LHCN-M2 (cell line): ENCODE measurements at regions not wholly inside any gene's neighbourhood (a gene's known extent, or its start where the extent isn't known, plus 50 kb on each side); places are given as distances from the start of the nearest gene placed in this dataset.

Source experiments
- DNase-seq: peaks from one replicate; pipeline ENCODE4 v3.0.0-alpha.2; 2012; ENCODE audit warnings: low read depth

GRCh38 chr15:37860896-37861295 lies 73.5 kb upstream of the TMCO5A start:
- no peak for DNase-seq

GRCh38 chr15:37865687-37866086 lies 68.8 kb upstream of the TMCO5A start:
- DNase-seq: no peak

GRCh38 chr15:37870711-37871110 lies 63.7 kb upstream of the TMCO5A start:
- DNase-seq: no peak

- no peak for DNase-seq
Measured at GRCh38 chr15:37872661-37873060, 61.8 kb upstream of the TMCO5A start.

GRCh38 chr15:37873336-37873735 lies 61.1 kb upstream of the TMCO5A start:
- no peak for DNase-seq

GRCh38 chr15:37876900-37877299 lies 57.5 kb upstream of the TMCO5A start:
- no peak for DNase-seq

GRCh38 chr15:37877851-37878741 lies 56.3 kb upstream of the TMCO5A start:
- DNase-seq: peak; percentile 85

GRCh38 chr15:37880009-37880834 lies 54.2 kb upstream of the TMCO5A start:
- peak; percentile 52 for DNase-seq

- no peak for DNase-seq
Measured at GRCh38 chr15:37880835-37881153, 53.6 kb upstream of the TMCO5A start.

GRCh38 chr15:37881237-37882013 lies 53.0 kb upstream of the TMCO5A start:
- DNase-seq: no peak

GRCh38 chr15:37882640-37883039 lies 51.8 kb upstream of the TMCO5A start:
- no peak for DNase-seq
